SK-N-SH (cell line): ENCODE measurements at regions not wholly inside any gene's neighbourhood (a gene's known extent, or its start where the extent isn't known, plus 50 kb on each side); places are given as distances from the start of the nearest gene placed in this dataset.

Source experiments
- CTCF ChIA-PET: fragments of 300-600, 350-600 bp; formaldehyde crosslinking; extraction: SDS; loops from one replicate; lab custom pipeline; 2021; lab: Yijun Ruan, JAX
- POLR2A ChIA-PET: fragments of 350-600 bp; sonication (Branson Sonifier 250); formaldehyde crosslinking; extraction: SDS; loops from one replicate; lab custom pipeline; 2020; ENCODE audit warnings: antibody characterized with exemption, inconsistent platforms; lab: Yijun Ruan, JAX
- DNase-seq: peaks from one replicate; pipeline ENCODE4 v3.0.0; 2012
- H2AFZ ChIP-seq: fragments of 200-600 bp; sonication (generic); 2 replicates; pipeline ENCODE4 v1.8.1; 2016; ENCODE audit warnings: antibody characterized with exemption, mild to moderate bottlenecking, low read depth
- H3F3A ChIP-seq: fragments of 200-600 bp; sonication (generic); replicated peaks from 2 replicates; pipeline ENCODE3; 2016; ENCODE audit warnings: antibody characterized with exemption, mild to moderate bottlenecking; ENCODE audit not compliant: insufficient read depth
- H3K27ac ChIP-seq, 2 experiments: fragments of 200-500 bp in 1 of 2; fragments of 200-600 bp in 1 of 2; sonication (Bioruptor generic) in 1 of 2; sonication (generic), shearing (Covaris generic) in 1 of 2; 2 replicates each; pipeline versions ENCODE4 v1.5.1 to v1.6.1; 2014 to 2016; ENCODE audit warnings: low read depth in 2 of 2, inconsistent platforms in 1 of 2, low read length in 1 of 2, mild to moderate bottlenecking in 1 of 2, mixed read lengths in 1 of 2
- H3K27me3 ChIP-seq: fragments of 200-600 bp; sonication (generic), shearing (Covaris generic); 2 replicates; pipeline ENCODE4 v1.6.1; 2016; ENCODE audit warnings: mixed run types; ENCODE audit not compliant: insufficient read depth
- H3K36me3 ChIP-seq, 2 experiments: fragments of 200-500 bp in 1 of 2; fragments of 200-600 bp in 1 of 2; sonication (Bioruptor generic) in 1 of 2; sonication (generic) in 1 of 2; replicated peaks in 1 of 2; 2 replicates each; pipeline versions ENCODE3 to v1.5.1; 2014 to 2016; ENCODE audit warnings: low read length in 1 of 2, mild to moderate bottlenecking in 1 of 2; ENCODE audit not compliant: insufficient read depth in 2 of 2, control insufficient read depth in 1 of 2
- H3K4me1 ChIP-seq, 2 experiments: fragments of 200-500 bp in 1 of 2; fragments of 200-600 bp in 1 of 2; sonication (Bioruptor generic) in 1 of 2; sonication (generic), shearing (Covaris generic) in 1 of 2; 2 replicates each; pipeline versions ENCODE4 v1.5.1 to v1.6.1; 2014 to 2016; ENCODE audit warnings: low read depth in 1 of 2, low read length in 1 of 2, mixed run types in 1 of 2; ENCODE audit not compliant: insufficient read depth in 2 of 2, control insufficient read depth in 1 of 2
- H3K4me2 ChIP-seq: fragments of 200-600 bp; sonication (generic), shearing (Covaris generic); 2 replicates; pipeline ENCODE4 v1.6.1; 2017; ENCODE audit warnings: mixed run types
- H3K4me3 ChIP-seq, 2 experiments: fragments of 200-500 bp in 1 of 2; fragments of 200-600 bp in 1 of 2; sonication (Bioruptor generic) in 1 of 2; sonication (generic), shearing (Covaris generic) in 1 of 2; 2 replicates each; pipeline versions ENCODE4 v1.5.1 to v1.8.1; 2014 to 2016; ENCODE audit warnings: low read depth in 2 of 2, inconsistent platforms in 1 of 2, low read length in 1 of 2, mild to moderate bottlenecking in 1 of 2, mixed read lengths in 1 of 2, moderate library complexity in 1 of 2
- H3K79me2 ChIP-seq: fragments of 200-600 bp; sonication (generic); 2 replicates; pipeline ENCODE4 v1.8.1; 2017; ENCODE audit warnings: mild to moderate bottlenecking; ENCODE audit not compliant: insufficient read depth
- H3K9ac ChIP-seq: fragments of 200-600 bp; sonication (generic); 2 replicates; pipeline ENCODE4 v1.6.1; 2017; ENCODE audit warnings: mixed run types
- H3K9me2 ChIP-seq: fragments of 200-600 bp; sonication (generic); 2 replicates; pipeline ENCODE4 v1.6.1; 2017; ENCODE audit warnings: mixed run types
- H3K9me3 ChIP-seq: fragments of 200-600 bp; sonication (generic); 2 replicates; pipeline ENCODE4 v1.6.1; 2017; ENCODE audit warnings: mixed run types, mild to moderate bottlenecking, moderate library complexity
- H4K20me1 ChIP-seq: fragments of 200-600 bp; sonication (generic); 2 replicates; pipeline ENCODE4 v1.6.1; 2017; ENCODE audit warnings: mild to moderate bottlenecking, mixed run types; ENCODE audit not compliant: insufficient read depth
- CHD2 ChIP-seq: fragments of 150-350 bp; IDR thresholded peaks from 2 replicates; pipeline ENCODE4 v1.6.1; 2018; ENCODE audit warnings: low read length; ENCODE audit not compliant: partially characterized antibody
- CTCF ChIP-seq: fragments of 200-600 bp; sonication (generic); IDR thresholded peaks from 2 replicates; pipeline ENCODE4 v1.6.1; 2017; ENCODE audit warnings: antibody characterized with exemption, mild to moderate bottlenecking, moderate library complexity
- EP300 ChIP-seq, 2 experiments: IDR thresholded peaks; 2 replicates each; pipeline versions ENCODE4 v1.4.0 to v1.6.1; 2012; ENCODE audit warnings: borderline replicate concordance in 1 of 2, low read depth in 1 of 2, low read length in 1 of 2
- FOXM1 ChIP-seq: IDR thresholded peaks from 2 replicates; pipeline ENCODE4 v1.4.0; 2012; ENCODE audit warnings: low read depth, mild to moderate bottlenecking
- JUND ChIP-seq: IDR thresholded peaks from 2 replicates; pipeline ENCODE4 v1.4.0; 2012
- MEF2A ChIP-seq: IDR thresholded peaks from 2 replicates; pipeline ENCODE4 v1.4.0; 2012; ENCODE audit warnings: low read depth, borderline replicate concordance
- NFIC ChIP-seq: IDR thresholded peaks from 2 replicates; pipeline ENCODE4 v1.4.0; 2012; ENCODE audit warnings: borderline replicate concordance
- PBX3 ChIP-seq: IDR thresholded peaks from 2 replicates; pipeline ENCODE4; 2012
- RCOR1 ChIP-seq: fragments of 150-350 bp; IDR thresholded peaks from 2 replicates; pipeline ENCODE4 v1.6.1; 2017; ENCODE audit warnings: antibody characterized with exemption, low read length
- RXRA ChIP-seq: IDR thresholded peaks from 2 replicates; pipeline ENCODE4 v1.4.0; 2012; ENCODE audit warnings: low read depth, mild to moderate bottlenecking, borderline replicate concordance
- SMC3 ChIP-seq: IDR thresholded peaks from 2 replicates; pipeline ENCODE4 v1.6.1; 2012; ENCODE audit warnings: low read depth, low read length, improper control_type of control experiment
- TCF12 ChIP-seq: IDR thresholded peaks from 2 replicates; pipeline ENCODE4 v1.4.0; 2012
- TEAD4 ChIP-seq: IDR thresholded peaks from 2 replicates; pipeline ENCODE4 v1.4.0; 2012; ENCODE audit warnings: mild to moderate bottlenecking, borderline replicate concordance; ENCODE audit not compliant: insufficient read depth
- USF1 ChIP-seq: IDR thresholded peaks from 2 replicates; pipeline ENCODE4 v1.4.0; 2012; ENCODE audit warnings: low read depth, borderline replicate concordance
- YY1 ChIP-seq: IDR thresholded peaks from 2 replicates; pipeline ENCODE4 v1.4.0; 2012; ENCODE audit warnings: low read depth, mild to moderate bottlenecking
- WGBS: methylation state at CpG from one replicate; pipeline ENCODE4 v1.1.6; 2017; ENCODE audit warnings: low lambda C conversion rate; 5-methylcytosine and 5-hydroxymethylcytosine counted together
- TF ChIP-seq, protein P1 (sequence below): fragments of 150-350 bp; IDR thresholded peaks from 2 replicates; pipeline ENCODE4 v1.6.1; 2017; ENCODE audit warnings: antibody characterized with exemption, low read length, low read depth, borderline replicate concordance

DNA sequence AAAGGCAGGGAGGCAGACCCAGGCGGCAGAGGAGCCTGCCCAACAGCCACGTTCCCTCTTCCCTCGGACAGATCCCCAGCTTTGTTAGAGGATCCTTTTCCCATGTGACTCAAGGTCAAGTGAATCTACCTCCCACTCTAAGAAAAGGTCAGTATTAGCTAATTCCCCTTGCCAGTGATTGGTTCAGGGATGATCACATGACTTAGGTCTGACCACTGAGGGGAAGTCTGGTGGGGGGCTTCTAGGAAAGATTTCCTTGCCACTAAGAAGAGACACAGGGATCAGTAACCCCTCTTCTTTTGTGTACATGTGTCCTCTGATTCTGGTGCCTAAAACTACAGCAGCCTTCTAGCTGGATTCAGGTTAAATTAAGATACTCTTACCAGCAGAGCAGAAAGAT is 266.3 kb upstream of the NSMCE3 start:
- H3K36me3 ChIP-seq = no peaks in the 10 kb centered on the region
- no peak overlapping the region for H3K4me2 ChIP-seq
- H3K9me3 ChIP-seq = no peaks in the 10 kb centered on the region
- WGBS = 36% methylated on average over 3 of the region's 3 CpGs
- no peaks in the 10 kb centered on the region for H3K9me2 ChIP-seq
- no peaks in the 10 kb centered on the region for H3K27me3 ChIP-seq
- H3K4me1 ChIP-seq = no peaks in the 10 kb centered on the region
- CTCF ChIA-PET = interaction anchor here (0.9 kb wide), 1 partner anchor 15 kb away, joined by 3 read pairs; no protein-coding TSS in a partner anchor
- H3K79me2 ChIP-seq = no peaks in the 10 kb centered on the region
- DNase-seq = no peak
- no peak overlapping the region for H3K27ac ChIP-seq
- no peaks in the 10 kb centered on the region for H4K20me1 ChIP-seq
- no peak overlapping the region for H3K4me3 ChIP-seq
- no peaks in the 10 kb centered on the region for H3F3A ChIP-seq
- no peak overlapping the region for H3K9ac ChIP-seq
- no peak overlapping the region for H2AFZ ChIP-seq
- no peak for TF ChIP-seq TCF12
- no peak for TF ChIP-seq TEAD4
- TF ChIP-seq USF1 = no peak
- no peak for TF ChIP-seq YY1
- TF ChIP-seq FOXM1 = no peak
- TF ChIP-seq, protein P1, sequence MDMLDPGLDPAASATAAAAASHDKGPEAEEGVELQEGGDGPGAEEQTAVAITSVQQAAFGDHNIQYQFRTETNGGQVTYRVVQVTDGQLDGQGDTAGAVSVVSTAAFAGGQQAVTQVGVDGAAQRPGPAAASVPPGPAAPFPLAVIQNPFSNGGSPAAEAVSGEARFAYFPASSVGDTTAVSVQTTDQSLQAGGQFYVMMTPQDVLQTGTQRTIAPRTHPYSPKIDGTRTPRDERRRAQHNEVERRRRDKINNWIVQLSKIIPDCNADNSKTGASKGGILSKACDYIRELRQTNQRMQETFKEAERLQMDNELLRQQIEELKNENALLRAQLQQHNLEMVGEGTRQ = no peak
- no peak for TF ChIP-seq CHD2
- TF ChIP-seq RXRA = no peak
- no peak for TF ChIP-seq PBX3
- no peak for TF ChIP-seq JUND
- TF ChIP-seq CTCF = no peak
- TF ChIP-seq NFIC = no peak
- no peak for TF ChIP-seq MEF2A
- TF ChIP-seq, all 33 proteins: peak for 0
- POLR2A ChIA-PET = no interaction called here

GRCh38 chr15:29534378-29534777 is 264.8 kb upstream of the NSMCE3 start:
- DNase-seq = no peak

More at GRCh38 chr15:29534378-29534777, 264.8 kb upstream of the NSMCE3 start:
- Histone ChIP-seq H3K9me3 (no peaks in the 10 kb centered on the region), H3F3A (no peaks in the 10 kb centered on the region), H3K27ac (no peak overlapping the region), H3K4me1 (no peaks in the 10 kb centered on the region), H3K4me2 (no peak overlapping the region), H3K79me2 (no peaks in the 10 kb centered on the region), H3K4me3 (no peak overlapping the region), H3K27me3 (no peaks in the 10 kb centered on the region), H4K20me1 (no peaks in the 10 kb centered on the region), H3K36me3 (no peaks in the 10 kb centered on the region), H3K9ac (no peak overlapping the region), H3K9me2 (no peaks in the 10 kb centered on the region), H2AFZ (no peak overlapping the region)
- ChIA-PET POLR2A (interaction anchor here (0.6 kb wide), 1 partner anchor 182 kb away, joined by 3 read pairs; no protein-coding TSS in a partner anchor), CTCF (no interaction called here)
- WGBS = 7% methylated on average over 3 of the region's 3 CpGs
- TF ChIP-seq FOXM1 (no peak), RCOR1 (no peak), EP300 (IDR thresholded peaks at IDR 0.05; ENCODE audit: borderline replicate concordance in 1 of 2, low read depth in 1 of 2, low read length in 1 of 2) (no peak), NFIC (no peak), SMC3 (no peak), PBX3 (no peak)
